NCI-H1092 (cell line): ENCODE measurements at regions not wholly inside any gene's neighbourhood (a gene's known extent, or its start where the extent isn't known, plus 50 kb on each side); places are given as distances from the start of the nearest gene placed in this dataset.

ENCODE experiments used
- DNase-seq: peaks from one replicate; lab custom pipeline; 2025; lab: John Stamatoyannopoulos, UW

- DNase-seq = no peak
These were observed 606.9 kb upstream of the NRXN1 start for GRCh38 chr2:51638811-51639210.

DNA sequence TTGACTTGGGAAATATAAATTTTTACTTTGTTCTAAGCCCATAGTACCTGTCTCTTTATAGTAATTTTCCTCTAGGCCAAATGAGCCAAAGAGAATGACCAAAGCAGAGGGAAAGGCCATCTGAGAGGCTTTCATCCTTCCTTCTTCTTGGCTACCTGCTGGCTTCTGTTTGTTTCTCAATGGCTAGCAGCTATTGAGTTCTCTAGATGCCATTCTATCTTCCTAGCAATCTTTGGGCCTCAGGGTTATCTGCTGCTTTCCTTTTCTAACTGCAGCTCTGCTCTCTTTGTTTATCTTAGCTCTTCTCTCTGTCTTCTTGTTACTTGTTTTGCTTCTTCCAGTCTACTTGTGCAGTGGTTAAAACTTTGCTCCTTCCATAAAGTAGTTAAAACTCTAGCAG, 601.1 kb upstream of the NRXN1 start:
- DNase-seq = no peak

DNA sequence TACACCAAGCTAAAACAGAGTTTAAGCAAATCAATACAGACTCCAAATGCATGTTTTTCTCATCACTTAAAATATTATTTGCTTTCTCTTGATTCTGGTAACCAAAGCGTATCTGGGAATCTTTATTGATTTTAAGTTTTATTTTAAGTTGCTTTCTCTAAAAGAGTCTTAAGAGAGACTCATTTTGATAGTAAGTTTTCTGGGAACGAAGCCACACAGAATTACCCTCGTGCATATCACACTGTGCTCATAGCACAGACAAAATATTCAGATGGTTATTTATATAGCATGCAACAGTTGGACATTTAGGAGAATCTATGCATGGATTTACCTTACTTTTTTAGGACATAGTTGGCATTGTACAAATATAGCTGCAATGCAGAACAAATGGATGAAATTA, 597.5 kb upstream of the NRXN1 start:
- DNase-seq = no peak

- DNase-seq = no peak
These were observed 597.0 kb upstream of the NRXN1 start for GRCh38 chr2:51628917-51629316.

GRCh38 chr2:51624995-51625394, 593.1 kb upstream of the NRXN1 start:
- no peak for DNase-seq

DNA sequence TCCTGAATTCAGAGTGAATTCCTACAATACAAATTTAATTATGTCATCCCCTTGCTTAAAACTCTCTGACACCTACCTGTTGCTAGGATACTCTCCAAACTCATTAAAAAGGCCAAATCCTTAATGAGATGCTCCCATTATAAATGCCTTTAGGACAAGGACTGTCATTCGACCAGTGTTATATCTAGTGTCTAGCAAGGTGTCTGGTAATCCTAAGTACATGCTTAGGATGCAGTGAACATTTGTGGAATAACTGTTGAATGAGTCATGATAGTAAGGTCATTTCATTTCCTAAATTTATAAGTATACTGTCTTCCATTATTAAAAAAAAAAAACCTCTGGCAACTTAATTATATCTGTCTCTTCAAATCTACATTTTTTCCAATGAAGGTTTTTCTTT, 588.9 kb upstream of the NRXN1 start:
- DNase-seq = no peak

DNA sequence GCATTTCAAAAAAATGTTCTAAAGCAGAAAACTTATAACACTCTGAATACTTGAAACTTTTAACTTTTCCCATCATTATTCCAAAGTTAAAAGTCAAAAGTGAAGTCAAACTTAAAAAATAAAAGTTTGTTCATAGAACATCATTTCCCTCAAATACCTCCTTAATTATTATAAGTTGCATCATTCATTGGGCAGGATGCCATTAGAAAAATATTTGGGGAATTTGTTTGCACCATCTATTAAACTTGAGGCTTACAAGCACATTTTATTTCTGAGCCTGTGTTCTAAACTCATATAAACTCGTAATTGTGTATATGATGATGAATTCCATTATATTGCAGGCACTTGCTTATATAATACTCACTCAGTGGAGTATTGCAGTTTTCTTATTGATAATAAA, 588.0 kb upstream of the NRXN1 start:
- no peak for DNase-seq

DNA sequence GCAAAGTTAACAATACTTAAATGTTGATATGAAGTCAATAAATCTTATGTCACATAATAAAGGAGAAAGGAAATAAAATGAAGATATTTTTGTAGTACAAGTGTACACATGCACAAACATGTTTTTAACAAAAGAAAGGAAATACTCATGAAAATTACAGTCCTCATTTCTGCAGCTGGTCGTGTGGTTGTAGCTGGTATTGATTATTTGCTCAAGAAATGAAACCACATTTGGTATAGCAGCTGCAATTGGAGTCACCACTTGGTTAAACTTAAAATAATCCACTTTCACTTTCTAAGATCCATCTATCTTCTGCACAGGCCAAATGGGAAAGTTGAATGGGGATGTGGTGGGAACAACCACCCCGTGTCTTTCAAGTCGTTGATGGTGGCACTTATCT, 580.5 kb upstream of the NRXN1 start:
- no peak for DNase-seq

- DNase-seq = no peak
These were observed 569.8 kb upstream of the NRXN1 start for GRCh38 chr2:51601706-51602105.

- DNase-seq = no peak
These were observed 565.2 kb upstream of the NRXN1 start for GRCh38 chr2:51597086-51597485.

- DNase-seq = no peak
These were observed 563.9 kb upstream of the NRXN1 start for GRCh38 chr2:51595836-51596235.

DNA sequence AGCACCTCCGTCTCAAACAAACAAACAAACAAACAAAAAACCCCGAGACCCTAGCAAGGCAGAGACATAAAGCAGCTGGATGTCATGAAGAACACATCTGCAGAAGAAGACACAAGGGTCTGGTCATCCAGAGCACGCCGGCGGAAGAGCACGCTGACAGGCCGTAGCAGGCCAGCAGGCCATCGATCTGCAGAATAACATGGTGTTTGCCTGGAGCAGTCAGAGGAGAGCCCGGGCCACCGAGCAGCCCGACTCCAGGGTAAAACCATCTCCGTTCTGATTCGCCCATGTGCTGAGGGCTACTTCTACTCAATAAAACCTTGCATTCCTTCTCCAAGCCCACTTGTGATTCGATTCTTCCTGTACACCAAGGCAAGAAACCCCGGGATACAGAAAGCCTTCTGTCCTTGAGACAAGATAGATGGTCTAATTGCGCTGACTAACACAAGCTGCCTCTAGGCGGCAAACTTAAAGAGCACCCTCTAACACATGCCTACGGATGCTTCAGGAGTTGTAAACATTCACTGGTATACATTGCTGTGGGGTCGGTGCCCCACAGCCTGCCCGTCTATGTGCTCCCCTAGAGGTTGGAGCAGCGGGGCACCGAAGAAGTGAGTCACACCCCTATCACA, 549.8 kb upstream of the NRXN1 start:
- no peak for DNase-seq

DNA sequence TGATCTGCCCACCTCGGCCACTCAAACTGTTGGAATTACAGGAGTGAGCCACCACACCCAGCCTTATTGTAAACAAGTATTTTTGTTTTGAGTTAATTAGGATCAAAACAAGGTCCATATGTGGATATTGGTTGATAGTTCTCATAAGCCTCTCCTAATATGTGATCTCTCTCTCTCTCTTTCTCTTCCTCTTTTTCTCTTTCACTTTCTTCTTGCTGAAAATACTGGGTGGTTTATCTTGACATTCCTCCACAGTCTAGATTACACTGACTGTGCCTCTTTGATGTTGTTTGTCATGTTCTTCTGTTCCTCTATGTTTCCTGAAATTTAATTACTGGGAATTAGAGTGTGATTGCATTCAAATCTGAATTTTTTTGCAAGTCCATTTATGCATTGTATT, 547.5 kb upstream of the NRXN1 start:
- no peak for DNase-seq

DNA sequence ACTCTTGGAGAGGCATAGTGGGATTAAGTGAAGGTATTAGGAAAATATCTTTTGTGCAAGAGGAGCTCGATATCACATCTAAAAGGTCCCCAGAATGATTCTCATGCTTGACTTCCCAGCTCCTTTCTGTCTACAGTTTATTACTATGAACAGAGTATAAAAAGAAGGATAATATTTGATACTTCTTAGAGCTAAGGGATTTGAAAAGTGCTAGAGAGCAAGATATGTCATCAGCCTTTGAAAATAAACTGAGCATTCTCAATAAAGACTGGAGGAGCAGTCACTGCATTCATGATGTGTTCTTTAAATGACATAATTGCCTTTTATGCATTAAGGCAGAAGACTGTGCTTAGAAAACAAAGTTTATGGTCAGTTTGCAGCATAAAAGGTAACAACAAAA, 543.2 kb upstream of the NRXN1 start:
- no peak for DNase-seq

DNA sequence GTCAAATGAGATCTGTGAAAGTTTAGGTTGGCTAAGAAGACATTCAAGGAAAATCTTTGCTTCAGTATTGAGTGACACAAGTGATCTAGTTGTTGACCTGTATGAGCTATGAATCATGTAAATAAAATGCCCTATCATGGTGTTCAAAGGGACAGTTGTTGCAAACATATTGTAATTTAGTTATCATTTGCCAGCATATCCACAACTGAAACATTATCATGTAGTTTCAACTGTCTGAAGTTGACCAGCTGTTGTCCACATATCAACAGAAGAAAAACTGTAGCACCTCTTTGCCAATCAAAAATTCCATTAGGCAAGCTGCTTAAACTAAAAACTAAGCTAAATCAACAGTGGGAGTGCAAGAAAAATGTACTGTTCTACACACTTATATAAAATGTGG, 527.1 kb upstream of the NRXN1 start:
- DNase-seq = no peak

GRCh38 chr2:51553476-51553875, 521.5 kb upstream of the NRXN1 start:
- no peak for DNase-seq

GRCh38 chr2:51535763-51536162, 503.8 kb upstream of the NRXN1 start:
- DNase-seq = no peak

DNA sequence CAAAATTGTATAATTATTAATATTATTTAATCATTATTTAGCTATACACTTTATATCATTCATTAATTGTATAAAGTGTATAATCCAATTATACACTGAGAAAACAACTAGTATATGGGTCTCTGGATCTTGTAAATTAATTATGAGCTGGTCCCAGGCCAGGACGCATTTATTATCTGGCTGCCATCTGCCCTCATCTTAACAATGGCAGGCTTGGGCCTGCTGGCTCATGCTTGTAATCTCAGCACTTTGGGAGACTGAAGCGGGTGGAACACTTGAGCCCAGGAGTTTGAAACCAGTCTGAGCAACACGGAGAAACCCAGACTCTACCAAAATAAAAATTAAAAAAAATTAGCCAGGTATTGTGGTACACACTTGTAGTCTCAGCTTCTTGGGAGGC, 502.2 kb upstream of the NRXN1 start:
- no peak for DNase-seq

DNA sequence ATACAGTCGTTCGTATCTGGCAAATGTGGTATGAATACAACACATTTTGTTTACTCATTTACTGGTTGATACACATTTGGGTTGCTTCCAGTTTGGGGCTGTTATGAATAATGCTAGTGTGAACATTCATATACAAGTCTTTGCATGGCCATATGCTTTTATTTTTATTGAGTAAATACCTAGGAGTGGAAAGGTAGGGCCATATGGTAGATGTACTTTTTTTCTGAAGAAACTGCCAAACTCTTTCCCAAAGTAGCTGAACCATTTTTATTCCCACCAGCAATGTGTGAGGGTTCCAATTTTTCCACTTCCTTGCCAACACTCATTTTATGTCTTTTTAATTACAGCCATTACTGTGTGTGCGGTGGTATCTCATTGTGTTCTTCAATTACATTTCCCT, 496.2 kb upstream of the NRXN1 start:
- DNase-seq = no peak

- no peak for DNase-seq
These were observed 494.8 kb upstream of the NRXN1 start for GRCh38 chr2:51526766-51527165.

- DNase-seq = no peak
These were observed 484.7 kb upstream of the NRXN1 start for GRCh38 chr2:51516667-51517066.

DNA sequence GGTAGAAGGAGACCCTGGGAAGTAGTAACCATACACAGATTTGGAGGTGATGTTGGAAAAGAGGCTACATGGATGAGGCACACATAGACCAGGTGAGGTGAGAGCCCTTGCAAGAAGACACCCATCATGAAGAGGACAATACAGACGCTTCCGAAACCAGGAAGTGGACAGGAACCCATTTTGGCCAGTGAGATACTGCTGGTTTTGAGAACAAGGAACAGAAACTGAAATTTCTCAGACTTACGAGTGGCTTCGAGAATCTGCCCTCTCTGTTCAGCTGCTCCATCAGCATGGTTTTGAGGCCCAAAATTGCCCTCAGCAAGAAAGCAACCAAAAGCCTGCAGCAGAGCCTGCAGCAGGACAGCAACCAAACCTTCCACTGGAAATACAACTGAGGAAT, 479.1 kb upstream of the NRXN1 start:
- no peak for DNase-seq

- DNase-seq = no peak
These were observed 478.4 kb upstream of the NRXN1 start for GRCh38 chr2:51510303-51510702.

DNA sequence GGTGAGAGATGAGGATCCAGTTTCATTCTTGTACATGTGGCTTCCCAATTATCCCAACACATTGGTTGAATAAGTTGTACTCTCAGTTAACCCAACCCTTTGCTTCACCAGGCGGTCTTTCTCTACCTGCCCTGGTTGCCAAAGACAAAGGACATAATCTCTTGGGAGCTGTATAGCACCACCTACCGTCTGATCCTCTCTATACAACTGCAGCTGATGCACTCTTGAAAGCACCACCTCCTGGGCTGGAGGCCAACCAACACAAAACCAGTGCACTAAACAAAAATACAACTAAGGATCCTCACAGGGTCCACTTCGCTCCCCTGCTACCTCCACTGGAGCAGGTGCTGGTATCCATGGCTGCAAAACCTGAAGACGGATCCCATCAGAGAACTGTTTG, 473.6 kb upstream of the NRXN1 start:
- DNase-seq = no peak
